SK-N-SH (cell line): ENCODE measurements at regions not wholly inside any gene's neighbourhood (a gene's known extent, or its start where the extent isn't known, plus 50 kb on each side); places are given as distances from the start of the nearest gene placed in this dataset.

Source experiments
- CTCF ChIA-PET: fragments of 300-600, 350-600 bp; formaldehyde crosslinking; extraction: SDS; loops from one replicate; lab custom pipeline; 2021; lab: Yijun Ruan, JAX
- POLR2A ChIA-PET: fragments of 350-600 bp; sonication (Branson Sonifier 250); formaldehyde crosslinking; extraction: SDS; loops from one replicate; lab custom pipeline; 2020; ENCODE audit warnings: antibody characterized with exemption, inconsistent platforms; lab: Yijun Ruan, JAX
- DNase-seq: peaks from one replicate; pipeline ENCODE4 v3.0.0; 2012
- H2AFZ ChIP-seq: fragments of 200-600 bp; sonication (generic); 2 replicates; pipeline ENCODE4 v1.8.1; 2016; ENCODE audit warnings: antibody characterized with exemption, mild to moderate bottlenecking, low read depth
- H3F3A ChIP-seq: fragments of 200-600 bp; sonication (generic); replicated peaks from 2 replicates; pipeline ENCODE3; 2016; ENCODE audit warnings: antibody characterized with exemption, mild to moderate bottlenecking; ENCODE audit not compliant: insufficient read depth
- H3K27ac ChIP-seq, 2 experiments: fragments of 200-500 bp in 1 of 2; fragments of 200-600 bp in 1 of 2; sonication (Bioruptor generic) in 1 of 2; sonication (generic), shearing (Covaris generic) in 1 of 2; 2 replicates each; pipeline versions ENCODE4 v1.5.1 to v1.6.1; 2014 to 2016; ENCODE audit warnings: low read depth in 2 of 2, inconsistent platforms in 1 of 2, low read length in 1 of 2, mild to moderate bottlenecking in 1 of 2, mixed read lengths in 1 of 2
- H3K27me3 ChIP-seq: fragments of 200-600 bp; sonication (generic), shearing (Covaris generic); 2 replicates; pipeline ENCODE4 v1.6.1; 2016; ENCODE audit warnings: mixed run types; ENCODE audit not compliant: insufficient read depth
- H3K36me3 ChIP-seq, 2 experiments: fragments of 200-500 bp in 1 of 2; fragments of 200-600 bp in 1 of 2; sonication (Bioruptor generic) in 1 of 2; sonication (generic) in 1 of 2; replicated peaks in 1 of 2; 2 replicates each; pipeline versions ENCODE3 to v1.5.1; 2014 to 2016; ENCODE audit warnings: low read length in 1 of 2, mild to moderate bottlenecking in 1 of 2; ENCODE audit not compliant: insufficient read depth in 2 of 2, control insufficient read depth in 1 of 2
- H3K4me1 ChIP-seq, 2 experiments: fragments of 200-500 bp in 1 of 2; fragments of 200-600 bp in 1 of 2; sonication (Bioruptor generic) in 1 of 2; sonication (generic), shearing (Covaris generic) in 1 of 2; 2 replicates each; pipeline versions ENCODE4 v1.5.1 to v1.6.1; 2014 to 2016; ENCODE audit warnings: low read depth in 1 of 2, low read length in 1 of 2, mixed run types in 1 of 2; ENCODE audit not compliant: insufficient read depth in 2 of 2, control insufficient read depth in 1 of 2
- H3K4me2 ChIP-seq: fragments of 200-600 bp; sonication (generic), shearing (Covaris generic); 2 replicates; pipeline ENCODE4 v1.6.1; 2017; ENCODE audit warnings: mixed run types
- H3K4me3 ChIP-seq, 2 experiments: fragments of 200-500 bp in 1 of 2; fragments of 200-600 bp in 1 of 2; sonication (Bioruptor generic) in 1 of 2; sonication (generic), shearing (Covaris generic) in 1 of 2; 2 replicates each; pipeline versions ENCODE4 v1.5.1 to v1.8.1; 2014 to 2016; ENCODE audit warnings: low read depth in 2 of 2, inconsistent platforms in 1 of 2, low read length in 1 of 2, mild to moderate bottlenecking in 1 of 2, mixed read lengths in 1 of 2, moderate library complexity in 1 of 2
- H3K79me2 ChIP-seq: fragments of 200-600 bp; sonication (generic); 2 replicates; pipeline ENCODE4 v1.8.1; 2017; ENCODE audit warnings: mild to moderate bottlenecking; ENCODE audit not compliant: insufficient read depth
- H3K9ac ChIP-seq: fragments of 200-600 bp; sonication (generic); 2 replicates; pipeline ENCODE4 v1.6.1; 2017; ENCODE audit warnings: mixed run types
- H3K9me2 ChIP-seq: fragments of 200-600 bp; sonication (generic); 2 replicates; pipeline ENCODE4 v1.6.1; 2017; ENCODE audit warnings: mixed run types
- H3K9me3 ChIP-seq: fragments of 200-600 bp; sonication (generic); 2 replicates; pipeline ENCODE4 v1.6.1; 2017; ENCODE audit warnings: mixed run types, mild to moderate bottlenecking, moderate library complexity
- H4K20me1 ChIP-seq: fragments of 200-600 bp; sonication (generic); 2 replicates; pipeline ENCODE4 v1.6.1; 2017; ENCODE audit warnings: mild to moderate bottlenecking, mixed run types; ENCODE audit not compliant: insufficient read depth
- CHD2 ChIP-seq: fragments of 150-350 bp; IDR thresholded peaks from 2 replicates; pipeline ENCODE4 v1.6.1; 2018; ENCODE audit warnings: low read length; ENCODE audit not compliant: partially characterized antibody
- CTCF ChIP-seq: fragments of 200-600 bp; sonication (generic); IDR thresholded peaks from 2 replicates; pipeline ENCODE4 v1.6.1; 2017; ENCODE audit warnings: antibody characterized with exemption, mild to moderate bottlenecking, moderate library complexity
- GATA2 ChIP-seq: sonication (generic); formaldehyde crosslinking; IDR thresholded peaks from 2 replicates; pipeline ENCODE4 v1.5.0; 2020; ENCODE audit warnings: mild to moderate bottlenecking, missing genetic modification reagents
- MEF2A ChIP-seq: IDR thresholded peaks from 2 replicates; pipeline ENCODE4 v1.4.0; 2012; ENCODE audit warnings: low read depth, borderline replicate concordance
- NRF1 ChIP-seq: IDR thresholded peaks from 2 replicates; pipeline ENCODE4 v1.6.1; 2012; ENCODE audit warnings: low read depth, mild to moderate bottlenecking, low read length
- PBX3 ChIP-seq: IDR thresholded peaks from 2 replicates; pipeline ENCODE4; 2012
- SIN3A ChIP-seq: IDR thresholded peaks from 2 replicates; pipeline ENCODE4 v1.6.1; 2012; ENCODE audit warnings: low read depth, mild to moderate bottlenecking, low read length, moderate library complexity, borderline replicate concordance
- SMC3 ChIP-seq: IDR thresholded peaks from 2 replicates; pipeline ENCODE4 v1.6.1; 2012; ENCODE audit warnings: low read depth, low read length, improper control_type of control experiment
- TEAD4 ChIP-seq: IDR thresholded peaks from 2 replicates; pipeline ENCODE4 v1.4.0; 2012; ENCODE audit warnings: mild to moderate bottlenecking, borderline replicate concordance; ENCODE audit not compliant: insufficient read depth
- USF2 ChIP-seq: fragments of 150-350 bp; IDR thresholded peaks from 2 replicates; pipeline ENCODE4 v1.6.1; 2017; ENCODE audit warnings: antibody characterized with exemption, low read length, low read depth, borderline replicate concordance
- ZBTB33 ChIP-seq: IDR thresholded peaks from 2 replicates; pipeline ENCODE4 v1.4.0; 2012; ENCODE audit warnings: low read depth, borderline replicate concordance
- WGBS: methylation state at CpG from one replicate; pipeline ENCODE4 v1.1.6; 2017; ENCODE audit warnings: low lambda C conversion rate; 5-methylcytosine and 5-hydroxymethylcytosine counted together

GRCh38 chr4:156073976-156074375 is 120.3 kb upstream of the CTSO start:
- no peaks in the 10 kb centered on the region for H3F3A ChIP-seq
- POLR2A ChIA-PET: no interaction called here
- WGBS: 0% methylated on average over 2 of the region's 2 CpGs

More at GRCh38 chr4:156073976-156074375, 120.3 kb upstream of the CTSO start:
- Histone ChIP-seq H3K27ac (no peak overlapping the region), H3K36me3 (no peaks in the 10 kb centered on the region), H3K4me2 (no peak overlapping the region), H3K9me2 (no peaks in the 10 kb centered on the region), H3K4me1 (no peaks in the 10 kb centered on the region), H3K4me3 (no peak overlapping the region), H3K9me3 (no peaks in the 10 kb centered on the region), H2AFZ (no peak overlapping the region), H3K9ac (no peak overlapping the region), H3K79me2 (no peaks in the 10 kb centered on the region), H3K27me3 (no peaks in the 10 kb centered on the region), H4K20me1 (no peaks in the 10 kb centered on the region)
- CTCF ChIA-PET: interaction anchor here (0.6 to 1.2 kb wide), 2 partner anchors 11 to 130 kb away, joined by 3 to 4 read pairs; no protein-coding TSS in a partner anchor
- DNase-seq: no peak
- TF ChIP-seq SIN3A (no peak), CTCF (no peak), NRF1 (no peak), PBX3 (no peak), MEF2A (no peak), SMC3 (no peak), GATA2 (CRISPR knock-in tag) (no peak), CHD2 (no peak), TEAD4 (no peak), USF2 (no peak), ZBTB33 (no peak)
